HEK293T (cell line): ENCODE measurements at regions not wholly inside any gene's neighbourhood (a gene's known extent, or its start where the extent isn't known, plus 50 kb on each side); places are given as distances from the start of the nearest gene placed in this dataset.

ENCODE experiments used
- CTCF ChIA-PET: fragments of 350-600 bp; formaldehyde crosslinking; extraction: SDS; loops from one replicate; lab custom pipeline; 2021; ENCODE audit warnings: antibody characterized with exemption, inconsistent platforms; lab: Yijun Ruan, JAX
- POLR2A ChIA-PET: fragments of 350-600 bp; formaldehyde crosslinking; extraction: SDS; loops from one replicate; lab custom pipeline; 2020; ENCODE audit warnings: antibody characterized with exemption, inconsistent platforms; lab: Yijun Ruan, JAX
- DNase-seq: peaks from one replicate; pipeline ENCODE4 v3.0.0; 2012; ENCODE audit warnings: mixed read lengths; ENCODE audit errors: extremely low spot score
- ARNT ChIP-seq: fragments of 450-650 bp; IDR thresholded peaks from 2 replicates; pipeline ENCODE4 v1.6.1; 2017; ENCODE audit warnings: mild to moderate bottlenecking
- BHLHE40 ChIP-seq: fragments of 450-650 bp; IDR thresholded peaks from 2 replicates; pipeline ENCODE4 v1.6.1; 2016; ENCODE audit warnings: mild to moderate bottlenecking, moderate library complexity, borderline replicate concordance
- CTBP1 ChIP-seq: fragments of 450-650 bp; IDR thresholded peaks from 2 replicates; pipeline ENCODE4 v1.6.1; 2016; ENCODE audit warnings: borderline replicate concordance
- ELF4 ChIP-seq: fragments of 450-650 bp; IDR thresholded peaks from 2 replicates; pipeline ENCODE4 v1.6.1; 2017; ENCODE audit warnings: antibody characterized with exemption
- FOXA1 ChIP-seq: fragments of 450-650 bp; IDR thresholded peaks from 2 replicates; pipeline ENCODE4 v1.6.1; 2016; ENCODE audit warnings: mild to moderate bottlenecking
- FOXK2 ChIP-seq: fragments of 450-650 bp; IDR thresholded peaks from 2 replicates; pipeline ENCODE4 v1.6.1; 2016; ENCODE audit warnings: mild to moderate bottlenecking
- FOXM1 ChIP-seq: fragments of 450-650 bp; IDR thresholded peaks from 2 replicates; pipeline ENCODE4 v1.6.1; 2017; ENCODE audit warnings: mild to moderate bottlenecking, borderline replicate concordance
- HDGF ChIP-seq: fragments of 450-650 bp; IDR thresholded peaks from 2 replicates; pipeline ENCODE4 v1.6.1; 2017; ENCODE audit warnings: antibody characterized with exemption, borderline replicate concordance
- L3MBTL2 ChIP-seq: fragments of 450-650 bp; conservative IDR thresholded peaks from 2 replicates; pipeline ENCODE4 v1.6.1; 2016; ENCODE audit warnings: mild to moderate bottlenecking
- LEF1 ChIP-seq: fragments of 450-650 bp; IDR thresholded peaks from 2 replicates; pipeline ENCODE4 v1.6.1; 2017; ENCODE audit warnings: mild to moderate bottlenecking, borderline replicate concordance
- NFRKB ChIP-seq: fragments of 450-650 bp; IDR thresholded peaks from 2 replicates; pipeline ENCODE4 v1.6.1; 2016; ENCODE audit warnings: mild to moderate bottlenecking, moderate library complexity
- PKNOX1 ChIP-seq: fragments of 450-650 bp; IDR thresholded peaks from 2 replicates; pipeline ENCODE4 v1.6.1; 2016
- SP1 ChIP-seq: fragments of 450-650 bp; IDR thresholded peaks from 2 replicates; pipeline ENCODE4 v1.6.1; 2017
- SUZ12 ChIP-seq: fragments of 450-650 bp; IDR thresholded peaks from 2 replicates; pipeline ENCODE4 v1.6.1; 2016; ENCODE audit warnings: mild to moderate bottlenecking
- TARDBP ChIP-seq: fragments of 450-650 bp; IDR thresholded peaks from 2 replicates; pipeline ENCODE4 v1.6.1; 2016
- ZNF384 ChIP-seq: fragments of 450-650 bp; IDR thresholded peaks from 2 replicates; pipeline ENCODE4 v1.6.1; 2016

GRCh38 chr14:35993684-35993960 is 167.5 kb downstream of the BRMS1L start:
- DNase-seq = no peak
- TF ChIP-seq TARDBP (no peak), SP1 (no peak), ARNT (no peak)
- ChIA-PET POLR2A (no interaction called here), CTCF (no interaction called here)

- CTCF ChIA-PET = no interaction called here
- POLR2A ChIA-PET = no interaction called here
- no peak for DNase-seq
- TF ChIP-seq HDGF (no peak), ELF4 (no peak), FOXM1 (no peak), FOXK2 (no peak), ZNF384 (no peak), SUZ12 (no peak), SP1 (no peak), BHLHE40 (no peak), TARDBP (no peak), L3MBTL2 (no peak), ARNT (no peak), CTBP1 (no peak), NFRKB (no peak), PKNOX1 (no peak), LEF1 (no peak), FOXA1 (no peak)
Measured at GRCh38 chr14:35992816-35993683, 166.9 kb downstream of the BRMS1L start.

- no peak for DNase-seq
- TF ChIP-seq HDGF (no peak), FOXM1 (no peak), SUZ12 (no peak), BHLHE40 (no peak)
Measured at GRCh38 chr14:35991356-35991755, 165.2 kb downstream of the BRMS1L start.

GRCh38 chr14:35989736-35990135 is 163.6 kb downstream of the BRMS1L start:
- TF ChIP-seq ZNF384 = no peak
- ChIA-PET CTCF (no interaction called here), POLR2A (no interaction called here)
- DNase-seq = no peak

More at GRCh38 chr14:35991356-35991755, 165.2 kb downstream of the BRMS1L start:
- POLR2A ChIA-PET = no interaction called here
- CTCF ChIA-PET = no interaction called here

- ChIA-PET CTCF (no interaction called here), POLR2A (no interaction called here)
- TF ChIP-seq ARNT (no peak), BHLHE40 (no peak), LEF1 (no peak), NFRKB (no peak), SUZ12 (no peak), FOXK2 (no peak), TARDBP (no peak), SP1 (no peak), FOXA1 (no peak), ELF4 (no peak), CTBP1 (no peak), PKNOX1 (no peak), FOXM1 (no peak), L3MBTL2 (no peak), ZNF384 (no peak), HDGF (no peak)
- DNase-seq = no peak
Measured at GRCh38 chr14:35988972-35989690, 163.0 kb downstream of the BRMS1L start.

GRCh38 chr14:35988550-35988949 is 162.4 kb downstream of the BRMS1L start:
- ChIA-PET POLR2A (no interaction called here), CTCF (no interaction called here)
- TF ChIP-seq CTBP1 = no peak
- TF ChIP-seq SP1 = no peak
- TF ChIP-seq ELF4 = no peak
- no peak for TF ChIP-seq SUZ12
- no peak for TF ChIP-seq ZNF384
- no peak for TF ChIP-seq FOXA1
- TF ChIP-seq PKNOX1 = no peak
- no peak for TF ChIP-seq HDGF
- no peak for TF ChIP-seq BHLHE40
- no peak for TF ChIP-seq LEF1
- TF ChIP-seq L3MBTL2 = no peak
- no peak for TF ChIP-seq NFRKB
- TF ChIP-seq FOXM1 = no peak
- no peak for TF ChIP-seq TARDBP
- no peak for TF ChIP-seq ARNT
- no peak for DNase-seq
